ENCODE measurements at regions not wholly inside any gene's neighbourhood (a gene's known extent, or its start where the extent isn't known, plus 50 kb on each side); places are given as distances from the start of the nearest gene placed in this dataset.

- DNase-seq (ENCODE audit: low read depth, low spot score): no peak
- H3K27ac ChIP-seq: no peak overlapping the region
Measured at GRCh38 chr3:56879436-56880215, 77.9 kb upstream of the ARHGEF3 start.

- DNase-seq (ENCODE audit: low read depth, low spot score): no peak
- no peak overlapping the region for H3K27ac ChIP-seq
Measured at GRCh38 chr3:56878074-56878473, 76.3 kb upstream of the ARHGEF3 start.

GRCh38 chr3:56876916-56877315 is 75.2 kb upstream of the ARHGEF3 start:
- no peak overlapping the region for H3K27ac ChIP-seq
- no peak for DNase-seq (ENCODE audit: low read depth, low spot score)

- DNase-seq (ENCODE audit: low read depth, low spot score): no peak
- H3K27ac ChIP-seq: no peak overlapping the region
Measured at GRCh38 chr3:56874269-56874668, 72.5 kb upstream of the ARHGEF3 start.

GRCh38 chr3:56870436-56870835 is 68.7 kb upstream of the ARHGEF3 start:
- no peak for DNase-seq (ENCODE audit: low read depth, low spot score)

GRCh38 chr3:56869157-56869889 is 67.6 kb upstream of the ARHGEF3 start:
- H3K27ac ChIP-seq: no peak overlapping the region
- no peak for DNase-seq (ENCODE audit: low read depth, low spot score)

More at GRCh38 chr3:56870436-56870835, 68.7 kb upstream of the ARHGEF3 start:
- H3K27ac ChIP-seq: no peak overlapping the region

GRCh38 chr3:56868706-56869105 is 67.0 kb upstream of the ARHGEF3 start:
- no peak overlapping the region for H3K27ac ChIP-seq
- no peak for DNase-seq (ENCODE audit: low read depth, low spot score)

- DNase-seq (ENCODE audit: low read depth, low spot score): no peak
Measured at GRCh38 chr3:56867671-56868070, 65.9 kb upstream of the ARHGEF3 start.

GRCh38 chr3:56864918-56865524 is 63.3 kb upstream of the ARHGEF3 start:
- H3K27ac ChIP-seq: no peak overlapping the region
- no peak for DNase-seq (ENCODE audit: low read depth, low spot score)

More at GRCh38 chr3:56867671-56868070, 65.9 kb upstream of the ARHGEF3 start:
- no peak overlapping the region for H3K27ac ChIP-seq

- H3K27ac ChIP-seq: no peak overlapping the region
- no peak for DNase-seq (ENCODE audit: low read depth, low spot score)
Measured at GRCh38 chr3:56864090-56864489, 62.3 kb upstream of the ARHGEF3 start.

- no peak overlapping the region for H3K27ac ChIP-seq
- no peak for DNase-seq (ENCODE audit: low read depth, low spot score)
Measured at GRCh38 chr3:56862352-56863062, 60.8 kb upstream of the ARHGEF3 start.

- DNase-seq (ENCODE audit: low read depth, low spot score): no peak
- no peak overlapping the region for H3K27ac ChIP-seq
Measured at GRCh38 chr3:56861511-56861910, 59.8 kb upstream of the ARHGEF3 start.

- no peak overlapping the region for H3K27ac ChIP-seq
- no peak for DNase-seq (ENCODE audit: low read depth, low spot score)
Measured at GRCh38 chr3:56860939-56861338, 59.2 kb upstream of the ARHGEF3 start.

- H3K27ac ChIP-seq: no peak overlapping the region
- DNase-seq (ENCODE audit: low read depth, low spot score): no peak
Measured at GRCh38 chr3:56860351-56860750, 58.6 kb upstream of the ARHGEF3 start.

GRCh38 chr3:56858331-56858730 is 56.6 kb upstream of the ARHGEF3 start:
- no peak overlapping the region for H3K27ac ChIP-seq
- no peak for DNase-seq (ENCODE audit: low read depth, low spot score)

GRCh38 chr3:56857178-56857577 is 55.4 kb upstream of the ARHGEF3 start:
- no peak overlapping the region for H3K27ac ChIP-seq
- DNase-seq (ENCODE audit: low read depth, low spot score): no peak

GRCh38 chr3:56856752-56857151 is 55.0 kb upstream of the ARHGEF3 start:
- no peak overlapping the region for H3K27ac ChIP-seq
- DNase-seq (ENCODE audit: low read depth, low spot score): no peak

- no peak for DNase-seq (ENCODE audit: low read depth, low spot score)
- no peak overlapping the region for H3K27ac ChIP-seq
Measured at GRCh38 chr3:56855856-56856512, 54.2 kb upstream of the ARHGEF3 start.

- DNase-seq (ENCODE audit: low read depth, low spot score): no peak
- no peak overlapping the region for H3K27ac ChIP-seq
Measured at GRCh38 chr3:56854856-56855611, 53.3 kb upstream of the ARHGEF3 start.
